H1 (cell line): ENCODE measurements at regions not wholly inside any gene's neighbourhood (a gene's known extent, or its start where the extent isn't known, plus 50 kb on each side); places are given as distances from the start of the nearest gene placed in this dataset.

ENCODE experiments used
- CBX8 ChIP-seq: fragments of 300-800, 300-1000 bp; sonication (generic); IDR thresholded peaks from 2 replicates; pipeline ENCODE4 v1.7.1; 2016; ENCODE audit warnings: low read depth, low read length, borderline replicate concordance
- CHD2 ChIP-seq: IDR thresholded peaks from 2 replicates; pipeline ENCODE4 v1.6.1; 2012; ENCODE audit warnings: low read length, improper control_type of control experiment
- CHD7 ChIP-seq: fragments of 300-600 bp; sonication (generic); IDR thresholded peaks from 2 replicates; pipeline ENCODE4 v1.7.1; 2012; ENCODE audit warnings: low read length, moderate library complexity, mild to moderate bottlenecking, inconsistent platforms; ENCODE audit not compliant: insufficient replicate concordance
- GABPA ChIP-seq: IDR thresholded peaks from 2 replicates; pipeline ENCODE4 v1.6.1; 2011; ENCODE audit warnings: mild to moderate bottlenecking, low read length, moderate library complexity, borderline replicate concordance; ENCODE audit not compliant: insufficient read depth
- SIN3A ChIP-seq, 2 experiments: IDR thresholded peaks in 1 of 2; conservative IDR thresholded peaks in 1 of 2; 2 replicates each; pipeline ENCODE4 v1.6.1; 2011 to 2012; ENCODE audit warnings: low read length in 2 of 2, improper control_type of control experiment in 1 of 2, low read depth in 1 of 2, mild to moderate bottlenecking in 1 of 2
- SIX5 ChIP-seq: IDR thresholded peaks from 2 replicates; pipeline ENCODE4 v1.6.1; 2011; ENCODE audit warnings: mild to moderate bottlenecking, low read depth, low read length
- SP4 ChIP-seq: IDR thresholded peaks from 2 replicates; pipeline ENCODE4 v1.6.1; 2012; ENCODE audit warnings: low read length, inconsistent platforms
- USF2 ChIP-seq: IDR thresholded peaks from 2 replicates; pipeline ENCODE4 v1.6.1; 2011; ENCODE audit warnings: low read length, improper control_type of control experiment

- TF ChIP-seq CHD7 (no peak), SP4 (no peak), USF2 (no peak), GABPA (no peak), CHD2 (no peak), SIN3A (conservative IDR thresholded peaks at IDR 0.05 in 1 of 2, IDR thresholded peaks at IDR 0.05 in 1 of 2; ENCODE audit: low read depth in 1 of 2, low read length in 2 of 2) (no peak), SIX5 (no peak), CBX8 (no peak)
Observed at GRCh38 chr3:154480033-154480432, 50.0 kb upstream of the GPR149 start (continued).
